ENCODE measurements at regions not wholly inside any gene's neighbourhood (a gene's known extent, or its start where the extent isn't known, plus 50 kb on each side); places are given as distances from the start of the nearest gene placed in this dataset.
"Not testable (repeated sequence)": the region's sequence is repeated elsewhere in the genome, so short reads cannot be mapped to it uniquely, and the experiment has no call there.

DNA sequence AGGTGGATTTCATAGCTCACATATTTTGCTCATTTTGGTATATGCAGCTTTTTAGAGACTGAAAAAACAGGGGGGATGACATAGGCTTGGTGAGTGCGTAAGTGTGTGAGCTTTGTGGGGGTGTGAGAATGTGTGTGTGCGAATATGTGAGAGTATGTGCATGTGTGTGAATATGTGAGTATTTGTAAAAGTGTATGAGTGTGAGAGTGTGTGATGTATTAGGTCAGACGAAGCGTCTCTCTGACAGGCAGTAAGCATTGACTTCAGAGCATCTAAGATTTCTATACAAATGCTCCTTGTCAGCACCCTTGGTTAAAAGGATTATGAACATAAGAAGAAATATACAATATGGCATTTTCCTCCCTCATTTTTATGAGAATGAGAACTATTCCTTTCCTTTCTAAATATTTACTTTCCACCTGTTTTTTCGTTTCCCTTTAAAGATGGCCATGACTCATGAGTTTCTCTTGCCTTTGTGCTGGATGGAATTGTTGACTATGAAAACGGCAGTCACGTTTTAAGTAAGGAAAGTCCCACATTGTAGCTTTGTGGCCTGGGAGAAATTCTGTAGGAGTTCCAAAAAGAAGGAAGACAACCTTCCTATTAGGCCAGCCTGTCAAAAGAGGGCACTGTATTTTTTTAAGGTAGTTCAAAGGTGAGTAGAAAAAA is 276.4 kb downstream of the FOXL1 start:
- DNase-seq (ENCODE audit: insufficient read length, low spot score): no peak
- FAIRE-seq: peak; percentile 51

DNA sequence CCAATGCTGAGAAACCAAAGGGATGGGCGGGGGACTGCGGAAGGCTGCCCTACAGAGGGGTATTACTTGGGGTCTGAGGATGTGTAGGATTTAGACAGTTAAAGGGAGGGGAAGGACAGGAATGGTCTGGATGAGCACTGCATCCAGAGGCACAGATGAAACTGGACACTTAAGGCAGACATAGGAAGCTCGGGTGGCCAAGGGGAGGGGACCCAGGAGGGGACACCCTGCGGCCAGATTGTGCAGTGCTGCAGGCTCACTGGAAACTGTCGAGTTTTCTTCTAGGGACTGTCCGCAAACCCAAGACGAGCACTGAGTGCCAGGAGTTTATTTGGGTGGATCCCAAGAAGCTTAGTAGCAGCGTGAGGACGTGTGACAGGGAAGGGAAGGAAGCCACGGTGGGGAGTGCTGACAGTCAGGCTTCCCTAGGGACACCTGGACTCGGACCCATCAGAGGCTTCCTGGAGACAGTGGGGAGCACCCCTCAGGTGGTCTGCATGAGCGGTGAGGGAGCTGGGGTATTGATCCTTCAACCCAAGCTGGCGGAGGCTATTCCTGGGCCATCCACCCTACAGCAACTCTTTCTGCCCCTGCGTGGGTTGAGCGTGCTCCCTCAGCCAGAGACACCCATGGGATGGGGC is 278.7 kb downstream of the FOXL1 start:
- no peak for FAIRE-seq
- no peak for DNase-seq (ENCODE audit: insufficient read length, low spot score)

DNA sequence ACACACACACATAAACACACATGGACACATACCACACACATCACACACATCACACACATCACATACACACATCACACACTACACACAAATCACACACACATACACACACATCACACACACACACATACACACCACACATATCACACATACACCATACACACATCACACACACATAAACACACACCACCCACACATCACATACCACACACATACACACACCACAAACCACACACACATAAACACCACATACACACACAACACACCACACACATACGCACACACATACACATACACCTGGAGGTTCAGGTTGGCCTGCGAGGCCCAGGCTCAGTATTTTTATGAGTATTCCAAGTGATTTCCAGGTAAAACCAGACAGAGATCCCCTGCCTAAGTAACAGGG is 279.5 kb downstream of the FOXL1 start:
- FAIRE-seq: peak; percentile 99

DNA sequence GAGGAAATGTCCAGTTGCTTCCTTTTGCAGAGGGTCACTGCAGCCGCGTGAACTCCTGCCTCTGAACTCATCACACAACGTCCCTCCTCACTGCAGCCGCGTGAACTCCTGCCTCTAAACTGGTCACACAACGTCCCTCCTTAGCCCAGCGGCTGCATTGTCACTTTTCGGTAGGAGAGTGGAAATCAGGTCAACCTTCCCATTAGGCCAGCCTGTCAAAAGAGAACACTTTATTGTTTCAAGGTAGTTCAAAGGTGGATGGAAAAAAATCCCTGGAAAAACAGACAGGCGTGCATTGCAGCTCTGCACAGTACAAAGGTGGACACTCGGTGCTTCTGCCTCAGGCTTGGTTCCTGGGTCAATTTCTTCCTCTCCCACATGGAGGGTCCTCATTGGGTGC is 280.2 kb downstream of the FOXL1 start:
- no peak for DNase-seq (ENCODE audit: insufficient read length, low spot score)
- FAIRE-seq: no peak

More for the DNA sequence above, 279.5 kb downstream of the FOXL1 start:
- DNase-seq (ENCODE audit: insufficient read length, low spot score): no peak

DNA sequence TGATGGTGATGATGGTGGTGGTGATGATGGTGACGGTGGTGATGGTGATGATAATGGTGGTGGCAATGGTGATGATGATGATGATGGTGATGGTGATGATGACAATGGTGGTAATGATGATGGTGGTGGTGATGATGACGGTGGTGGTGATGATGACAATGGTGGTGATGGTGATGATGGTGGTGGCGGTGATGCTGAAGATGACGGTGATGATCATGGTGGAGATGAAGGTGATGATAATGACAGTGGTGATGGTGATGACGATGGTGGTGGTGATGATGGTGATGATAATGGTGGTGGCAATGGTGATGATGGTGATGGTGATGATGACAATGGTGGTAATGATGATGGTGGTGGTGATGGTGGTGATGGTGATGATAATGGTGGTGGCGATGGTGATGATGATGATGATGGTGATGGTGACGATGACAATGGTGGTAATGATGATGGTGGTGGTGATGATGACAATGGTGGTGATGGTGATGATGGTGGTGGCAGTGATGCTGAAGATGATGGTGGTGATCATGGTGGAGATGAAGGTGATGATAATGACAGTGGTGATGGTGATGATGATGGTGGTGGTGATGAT is 283.0 kb downstream of the FOXL1 start:
- FAIRE-seq; DNase-seq (ENCODE audit: insufficient read length, low spot score): not testable (repeated sequence)

DNA sequence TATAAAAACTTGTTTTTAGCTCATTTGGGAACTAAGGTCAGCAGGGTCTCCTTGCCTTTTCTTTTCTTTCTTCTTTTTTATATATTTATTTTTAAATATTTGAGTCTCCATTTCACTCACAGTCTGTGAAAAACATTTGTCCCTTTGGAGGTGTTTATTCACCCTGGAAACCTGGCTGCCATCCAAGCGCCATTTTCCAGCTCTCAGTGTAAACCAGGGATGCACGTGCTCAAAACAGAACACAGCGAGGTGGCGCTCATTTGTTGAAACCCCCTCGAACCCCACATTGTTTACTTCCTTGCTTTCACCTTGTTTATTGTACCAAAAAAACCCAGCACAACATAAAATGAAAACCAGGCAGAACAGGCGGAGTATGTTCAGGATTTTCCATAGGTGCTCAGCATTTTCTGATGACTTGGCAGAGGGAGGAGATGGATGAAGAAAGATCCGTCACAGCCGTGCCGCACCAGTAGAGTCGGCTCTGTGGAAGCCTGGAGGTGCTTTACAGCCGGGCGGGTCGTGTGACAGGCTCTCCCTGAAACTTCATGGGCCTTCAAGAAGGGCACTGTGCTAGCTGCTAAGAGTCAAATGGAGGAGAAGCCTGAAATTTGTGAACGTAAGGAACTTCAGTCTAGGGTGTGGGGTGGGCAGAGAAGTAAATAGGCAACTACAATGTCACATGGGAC is 284.4 kb downstream of the FOXL1 start:
- DNase-seq (ENCODE audit: insufficient read length, low spot score): no peak
- peak; percentile 57 for FAIRE-seq

DNA sequence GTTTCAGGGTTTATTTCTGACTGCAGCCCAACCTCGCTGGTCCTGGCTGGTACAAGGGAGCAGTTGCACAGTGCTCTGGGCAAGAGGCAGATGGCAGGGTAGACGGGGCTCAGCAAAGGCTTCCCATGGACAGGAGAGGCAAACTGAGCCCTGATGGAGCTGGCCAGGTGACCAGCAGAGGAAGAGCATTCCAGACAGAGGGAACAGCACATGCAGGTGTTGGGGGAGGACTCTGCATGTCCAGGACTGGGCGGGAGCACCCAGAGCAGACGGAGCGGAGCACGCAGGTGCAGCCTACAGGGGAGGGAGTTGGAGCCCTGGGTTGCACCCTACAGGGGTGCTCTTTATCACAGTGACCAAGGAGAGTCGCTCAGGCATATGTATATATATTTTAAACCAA is 285.3 kb downstream of the FOXL1 start:
- FAIRE-seq (no peak), DNase-seq (ENCODE audit: insufficient read length, low spot score) (no peak)

DNA sequence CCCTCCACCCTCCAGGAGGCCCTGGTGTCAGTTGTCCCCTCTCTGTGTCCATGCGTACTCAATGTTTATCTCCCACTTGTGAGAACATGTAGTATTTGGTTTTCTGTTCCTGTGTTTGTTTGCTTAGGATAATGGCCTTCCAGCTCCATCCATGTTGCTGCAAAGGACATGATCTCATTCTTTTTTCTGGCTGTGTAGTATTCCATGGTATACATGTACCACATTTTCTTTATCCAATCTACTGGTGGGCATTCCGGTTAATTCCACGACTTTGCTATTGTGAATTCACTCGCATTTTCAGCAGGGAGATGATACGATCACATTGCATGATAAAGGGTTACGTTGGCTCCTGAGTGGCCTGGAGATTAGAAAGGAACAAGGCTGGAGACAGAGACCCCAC is 286.2 kb downstream of the FOXL1 start:
- FAIRE-seq (no peak), DNase-seq (ENCODE audit: insufficient read length, low spot score) (no peak)

DNA sequence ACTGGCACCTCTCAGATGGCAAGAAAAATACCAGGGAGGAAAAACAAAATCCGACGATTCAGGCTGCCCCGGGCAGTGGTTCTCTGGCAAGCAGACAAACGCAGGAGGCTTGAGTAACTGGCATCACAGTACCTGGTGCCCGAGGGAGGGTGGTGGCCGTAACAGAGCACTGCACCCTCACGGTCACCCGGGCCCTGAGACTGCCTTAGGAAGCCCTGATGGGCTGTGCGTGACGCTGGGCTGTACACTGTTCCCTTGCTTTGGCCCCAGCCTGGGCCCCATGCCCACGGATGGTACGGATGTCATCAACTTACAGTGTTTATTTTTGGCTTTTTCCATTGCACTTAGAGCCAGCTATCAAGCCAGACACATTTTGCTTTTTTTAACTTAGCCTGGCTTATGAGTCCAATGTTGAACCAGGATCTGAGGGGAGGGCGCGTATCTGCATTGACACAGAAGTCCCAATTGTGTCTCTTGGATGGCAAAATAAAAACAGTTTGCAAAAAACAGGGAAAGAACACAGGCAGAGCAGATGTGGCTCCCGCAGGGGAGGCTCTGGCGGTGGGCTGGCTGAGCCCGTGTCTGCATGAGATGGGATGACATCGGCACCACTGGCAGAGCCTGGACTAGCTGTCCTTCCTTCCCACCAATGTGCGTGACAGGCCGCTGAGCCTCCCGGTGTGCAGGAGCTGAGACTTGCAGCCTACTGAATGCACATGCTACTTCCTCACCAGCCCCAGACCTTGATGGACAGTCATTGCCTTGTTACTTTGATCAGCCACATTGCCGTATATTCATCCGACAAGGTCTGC is 287.7 kb downstream of the FOXL1 start:
- DNase-seq (ENCODE audit: insufficient read length, low spot score): no peak
- peak; percentile 88 for FAIRE-seq

DNA sequence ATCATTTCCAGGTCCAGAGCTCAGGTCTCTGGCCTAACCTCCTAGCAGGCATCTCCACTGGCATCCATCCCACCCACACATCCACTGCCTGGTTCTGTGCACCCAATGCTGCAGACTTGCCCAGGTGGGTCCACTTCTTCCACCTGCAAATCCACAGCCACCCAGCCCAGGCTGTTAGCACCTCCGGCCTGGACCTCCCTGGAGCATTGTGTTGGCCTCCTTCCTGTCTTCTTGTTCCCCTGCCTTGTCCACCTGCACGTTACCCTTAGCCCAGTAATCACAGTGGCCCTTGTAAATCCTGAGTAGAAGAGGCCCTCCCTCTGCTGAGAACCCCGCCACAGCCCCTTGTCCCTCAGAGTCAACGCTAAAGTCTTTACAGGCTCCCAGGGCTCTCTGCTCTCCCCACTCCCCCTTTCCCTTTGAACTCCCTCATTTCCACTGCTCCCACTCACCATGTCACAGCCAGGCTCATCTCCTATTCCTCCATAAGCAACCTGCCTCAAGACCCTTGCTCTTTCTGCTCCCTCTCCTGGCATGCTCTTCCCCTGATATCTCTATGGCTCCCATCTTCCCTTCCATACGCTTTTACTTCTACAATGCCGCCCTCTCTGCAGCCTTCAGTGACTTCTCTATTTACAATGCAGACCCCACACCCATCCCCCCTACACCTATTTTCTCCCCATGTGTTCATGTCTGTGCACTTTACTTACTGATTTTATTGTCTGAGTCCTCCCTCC is 288.8 kb downstream of the FOXL1 start:
- no peak for DNase-seq (ENCODE audit: insufficient read length, low spot score)
- no peak for FAIRE-seq

DNA sequence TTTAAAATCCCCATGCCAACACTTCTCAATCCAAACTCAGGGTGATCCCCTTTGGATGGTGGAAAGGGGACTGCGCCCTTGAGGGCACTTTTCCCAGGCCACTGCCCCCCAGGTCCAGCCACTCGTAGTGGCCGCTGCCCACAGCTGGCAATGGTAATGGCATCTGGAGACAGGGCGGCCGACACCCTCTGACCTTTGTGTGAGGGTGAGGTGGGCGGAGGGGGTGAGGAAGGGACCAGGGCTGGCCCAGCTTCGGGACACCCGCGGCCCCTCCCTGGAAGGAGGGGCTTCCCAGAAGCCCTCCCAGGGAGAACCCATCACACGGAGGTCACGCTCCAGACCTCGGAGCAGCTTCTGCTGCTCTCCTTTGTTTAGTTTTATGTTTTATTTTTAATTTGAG is 289.7 kb downstream of the FOXL1 start:
- no peak for FAIRE-seq
- no peak for DNase-seq (ENCODE audit: insufficient read length, low spot score)

DNA sequence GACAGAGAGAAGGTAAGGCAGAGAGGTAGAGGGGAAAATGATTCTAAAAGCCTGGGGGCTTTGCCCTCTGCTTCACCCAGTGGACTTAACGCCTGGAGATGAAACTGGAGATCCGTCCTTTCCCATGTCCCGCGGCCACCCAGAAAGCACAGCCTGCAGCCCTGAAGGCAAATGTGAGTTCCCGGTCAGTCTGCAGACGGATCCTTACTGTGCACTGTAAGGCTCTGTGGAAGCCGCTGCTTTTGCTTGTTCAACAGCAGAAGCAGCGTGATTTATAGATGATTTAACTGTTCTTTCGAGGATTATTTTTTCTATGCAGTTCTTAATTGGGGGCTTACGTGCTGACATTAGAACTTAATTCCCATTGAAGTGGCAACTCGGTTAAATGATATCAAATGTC is 290.4 kb downstream of the FOXL1 start:
- DNase-seq (ENCODE audit: insufficient read length, low spot score) (no peak), FAIRE-seq (no peak)

DNA sequence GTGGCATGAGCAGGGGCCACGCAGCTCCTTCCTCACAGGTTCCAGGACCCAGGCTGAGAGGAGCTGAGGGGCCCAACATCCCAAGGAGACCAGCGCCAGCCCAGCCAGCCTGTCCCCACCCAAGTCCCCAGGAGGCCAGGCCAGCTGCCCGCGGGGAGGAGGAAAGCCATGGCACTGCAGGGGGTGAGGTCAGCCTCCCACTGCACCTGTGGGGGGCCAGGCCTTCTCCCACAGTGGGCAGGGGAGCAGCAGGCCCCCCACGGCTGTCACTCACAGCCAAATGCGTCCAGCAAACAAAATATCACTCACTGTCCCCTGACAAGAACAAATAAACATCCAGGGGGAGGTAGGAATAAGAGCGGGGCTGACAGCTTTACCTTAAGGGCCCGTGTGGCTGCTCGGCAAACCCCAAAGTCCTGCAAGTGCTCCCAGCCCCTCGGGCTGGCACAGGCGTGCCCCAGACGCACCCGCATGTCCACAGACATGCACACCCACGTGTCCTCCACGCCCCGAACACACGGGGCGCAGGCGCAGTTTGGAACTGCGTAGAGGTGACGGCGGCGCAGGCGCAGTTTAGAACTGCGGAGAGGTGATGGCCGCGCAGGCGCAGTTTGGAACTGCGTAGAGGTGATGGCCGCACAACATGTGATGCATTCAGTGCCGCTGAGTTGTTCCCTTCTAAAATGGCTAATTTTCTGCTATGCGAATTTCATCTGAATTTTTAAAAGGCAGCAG is 291.1 kb downstream of the FOXL1 start:
- FAIRE-seq (no peak), DNase-seq (ENCODE audit: insufficient read length, low spot score) (no peak)

DNA sequence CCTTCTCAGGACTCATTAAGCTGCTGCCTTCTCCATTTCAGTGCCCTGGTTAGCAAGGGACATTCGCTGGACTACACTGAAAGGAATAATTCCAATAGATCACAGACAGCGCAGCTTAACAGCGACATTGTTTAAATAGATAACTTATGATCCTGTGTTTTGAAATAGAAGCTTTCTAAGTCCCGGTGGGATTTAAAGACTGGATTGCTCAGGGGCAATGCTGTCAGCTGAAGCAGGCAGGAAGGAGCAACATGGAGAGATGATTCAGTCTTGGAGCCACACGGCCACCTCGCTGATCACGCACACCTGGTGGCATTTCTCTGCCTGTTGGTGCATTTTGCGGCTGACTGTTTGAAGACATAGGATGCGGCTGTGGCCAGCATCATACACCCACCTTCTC is 292.0 kb downstream of the FOXL1 start:
- FAIRE-seq (peak; percentile 42), DNase-seq (ENCODE audit: insufficient read length, low spot score) (no peak)

DNA sequence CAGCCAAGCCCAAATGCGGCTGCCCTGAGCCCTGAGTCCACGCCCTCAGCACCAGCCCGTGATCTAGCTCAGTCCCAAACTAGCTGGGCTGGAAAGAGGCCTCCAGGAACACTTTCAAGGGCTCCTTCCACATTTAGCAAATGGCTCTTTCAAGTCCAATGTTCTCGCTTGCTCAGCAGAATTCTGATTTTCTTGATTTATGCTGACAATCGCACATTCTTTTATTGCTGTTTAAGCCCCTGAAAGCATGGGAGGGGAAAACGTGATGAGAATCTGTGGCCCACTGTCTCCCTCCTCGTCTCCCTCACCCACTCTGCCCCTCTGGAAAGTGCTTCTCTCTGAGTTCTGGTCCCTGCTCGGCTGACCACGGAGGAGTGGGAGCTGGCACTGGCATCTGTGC is 293.8 kb downstream of the FOXL1 start:
- DNase-seq (ENCODE audit: insufficient read length, low spot score): no peak
- no peak for FAIRE-seq

DNA sequence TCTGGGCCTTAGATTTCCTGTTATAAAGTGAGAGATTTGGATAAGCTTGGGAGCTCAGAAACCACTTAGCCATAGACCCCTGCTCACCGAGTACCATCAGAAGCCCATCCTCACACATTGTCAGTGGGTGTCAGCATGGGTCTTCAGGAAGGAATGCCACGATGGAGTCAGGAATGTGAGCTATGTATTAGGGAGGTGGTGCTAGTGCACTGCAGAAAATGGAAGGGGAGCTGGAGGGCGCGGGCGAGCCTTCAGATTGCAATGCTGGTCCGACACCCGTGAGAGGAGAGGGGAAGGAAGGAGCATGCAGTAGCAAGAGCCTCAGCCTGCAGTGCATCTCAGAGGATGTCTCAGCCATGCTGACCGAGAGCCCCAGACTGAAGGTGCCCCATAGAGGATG is 294.5 kb downstream of the FOXL1 start:
- FAIRE-seq (no peak), DNase-seq (ENCODE audit: insufficient read length, low spot score) (no peak)

DNA sequence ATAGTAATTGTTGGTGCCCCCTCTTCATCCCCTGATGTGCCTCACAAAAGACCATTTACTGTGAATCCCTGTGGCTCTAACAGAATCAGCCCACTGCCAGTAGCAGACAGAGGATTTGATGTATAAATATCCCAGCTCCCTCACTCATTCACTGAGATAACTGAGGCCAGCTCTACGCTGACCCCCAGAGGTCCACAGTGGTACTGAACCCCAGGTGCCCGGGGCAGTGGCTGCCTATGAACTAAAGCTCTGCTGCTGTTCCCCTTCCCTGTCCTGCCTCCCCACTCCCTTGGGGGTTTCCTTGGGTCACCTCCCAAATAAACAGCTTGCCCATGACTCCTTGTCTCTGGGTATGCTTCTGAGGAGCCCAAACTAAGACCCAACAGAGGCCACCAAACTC is 295.8 kb downstream of the FOXL1 start:
- peak; percentile 9 for FAIRE-seq
- DNase-seq (ENCODE audit: insufficient read length, low spot score): no peak

DNA sequence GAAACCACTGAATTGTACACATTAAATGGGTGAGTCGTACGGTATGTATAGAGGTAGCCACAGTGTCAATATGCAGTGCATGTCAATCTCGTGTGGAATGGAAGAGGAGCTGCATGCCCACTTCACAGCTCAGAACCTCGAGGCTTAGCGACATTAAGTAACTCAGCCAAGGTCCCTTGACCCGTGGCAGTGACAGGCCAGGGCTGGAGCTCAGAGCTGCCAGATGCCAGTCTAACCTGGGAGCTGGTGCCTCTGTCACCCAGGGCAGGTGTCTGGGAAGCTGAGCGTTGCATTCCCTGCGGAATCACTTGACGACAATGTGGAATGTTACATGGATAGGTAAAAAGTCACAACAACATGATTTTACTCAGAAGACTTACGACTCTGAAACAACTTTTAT is 298.1 kb downstream of the FOXL1 start:
- no peak for FAIRE-seq
- no peak for DNase-seq (ENCODE audit: insufficient read length, low spot score)

DNA sequence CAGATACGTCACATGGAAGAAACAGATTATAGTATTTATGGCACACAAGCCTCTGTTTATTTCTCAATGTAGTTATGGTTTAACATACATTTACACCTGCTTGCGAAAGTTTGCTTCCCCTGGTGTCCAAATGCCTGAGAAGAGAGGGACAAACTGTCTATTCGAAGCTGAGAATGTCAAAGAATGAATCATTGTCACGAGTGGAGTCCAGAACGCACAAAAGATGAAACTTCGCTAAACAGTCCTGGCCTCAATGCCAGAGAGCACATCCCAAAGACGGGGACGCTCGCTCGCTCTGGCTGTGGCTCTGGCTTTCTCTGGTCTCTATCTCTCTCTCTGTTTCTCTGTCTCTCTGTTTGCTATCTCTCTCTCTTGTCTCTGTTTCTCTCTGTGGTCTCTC is 298.8 kb downstream of the FOXL1 start:
- no peak for FAIRE-seq
- DNase-seq (ENCODE audit: insufficient read length, low spot score): no peak

DNA sequence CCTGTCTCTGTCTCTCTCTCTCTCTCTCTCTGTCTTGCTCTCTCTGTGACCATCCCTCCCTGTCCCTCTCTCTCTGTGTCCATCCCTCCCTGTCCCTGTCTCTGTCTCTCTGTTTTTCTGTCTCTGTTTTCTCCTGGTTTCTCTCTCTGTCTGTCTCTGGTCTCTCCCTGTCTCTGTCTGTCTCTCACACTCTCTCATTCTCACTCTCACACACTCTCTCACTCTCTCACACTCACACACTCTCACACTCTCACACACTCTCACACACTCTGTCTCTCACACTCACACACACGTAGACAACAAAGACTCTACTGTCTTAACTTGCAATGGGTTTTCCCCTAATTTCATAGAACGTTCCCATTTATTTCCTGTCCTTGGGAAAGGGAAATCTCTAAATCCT is 299.5 kb downstream of the FOXL1 start:
- FAIRE-seq: no peak
- DNase-seq (ENCODE audit: insufficient read length, low spot score): no peak

Measured in HTR-8/SVneo (cell line).